Endothelial cell of umbilical vein (primary cell): ENCODE measurements at regions not wholly inside any gene's neighbourhood (a gene's known extent, or its start where the extent isn't known, plus 50 kb on each side); places are given as distances from the start of the nearest gene placed in this dataset.

ENCODE experiments used
- BruUV-seq: library from RNA; stranded (reverse); fragments of 400-500 nt; replicated peaks from 2 replicates; lab custom pipeline; 2021; lab: Mats Ljungman, UMichigan
- CTCF ChIA-PET: fragments of 300-600, 350-600 bp; sonication (Branson Sonifier 250); formaldehyde crosslinking; loops from one replicate; lab custom pipeline; 2021; ENCODE audit warnings: antibody characterized with exemption, inconsistent platforms; lab: Charles Lee
- POLR2A ChIA-PET: fragments of 300-600, 350-600 bp; sonication (Branson Sonifier 250); formaldehyde crosslinking; loops from one replicate; lab custom pipeline; 2021; ENCODE audit warnings: antibody characterized with exemption, inconsistent platforms; lab: Charles Lee
- DNase-seq: peaks from one replicate; pipeline ENCODE4 v3.0.0-alpha.2; 2011; ENCODE audit warnings: low read depth, low spot score
- FAIRE-seq: peaks from 2 replicates; lab custom pipeline; 2011; peaks lifted over from hg19 to GRCh38; lab: Jason Lieb, UNC
- H2AFZ ChIP-seq: 2 replicates; pipeline ENCODE4 v1.6.0; 2012; ENCODE audit warnings: low read depth, low read length, control low read depth, inconsistent platforms
- H3K27ac ChIP-seq: 2 replicates; pipeline ENCODE4 v1.5.1; 2011; ENCODE audit warnings: low read depth, mild to moderate bottlenecking, control low read depth, low read length, moderate library complexity; ENCODE audit not compliant: insufficient read depth
- H3K27me3 ChIP-seq, 2 experiments: 2 replicates each; pipeline versions ENCODE4 v1.6.0 to v1.6.1; 2011; ENCODE audit warnings: low read length in 2 of 2, mixed read lengths in 1 of 2; ENCODE audit not compliant: control insufficient read depth in 2 of 2, insufficient read depth in 2 of 2
- H3K36me3 ChIP-seq, 2 experiments: 2 replicates in 1 of 2; 3 replicates in 1 of 2; pipeline ENCODE4 v1.5.1; 2011; ENCODE audit warnings: low read length in 2 of 2, mild to moderate bottlenecking in 1 of 2, moderate library complexity in 1 of 2; ENCODE audit not compliant: control insufficient read depth in 2 of 2, insufficient read depth in 2 of 2; ENCODE audit errors: extremely low read depth in 1 of 2
- H3K4me1 ChIP-seq: 3 replicates; pipeline ENCODE4 v1.5.1; 2011; ENCODE audit warnings: mild to moderate bottlenecking, low read length; ENCODE audit not compliant: control insufficient read depth, insufficient read depth; ENCODE audit errors: extremely low read depth
- H3K4me2 ChIP-seq: 2 replicates; pipeline ENCODE4 v1.6.1; 2011; ENCODE audit warnings: low read length, control low read depth, mixed read lengths; ENCODE audit not compliant: insufficient read depth
- H3K4me3 ChIP-seq, 3 experiments: fragments of 200-600 bp in 1 of 3; sonication (generic), shearing (Covaris generic) in 1 of 3; replicated peaks in 1 of 3; 2 replicates each; pipeline ENCODE4 v1.5.1; 2011 to 2016; ENCODE audit warnings: control low read depth in 3 of 3, low read length in 3 of 3, mild to moderate bottlenecking in 2 of 3, inconsistent platforms in 1 of 3, low read depth in 1 of 3, moderate library complexity in 1 of 3; ENCODE audit not compliant: insufficient read depth in 1 of 3
- H3K79me2 ChIP-seq: 2 replicates; pipeline ENCODE4 v1.6.0; 2012; ENCODE audit warnings: low read length, inconsistent platforms; ENCODE audit not compliant: control insufficient read depth, insufficient read depth
- H3K9ac ChIP-seq: replicated peaks from 2 replicates; pipeline ENCODE3; 2011; ENCODE audit warnings: low read length, control low read depth; ENCODE audit not compliant: insufficient read depth; ENCODE audit errors: extremely low read depth
- H3K9me1 ChIP-seq: replicated peaks from 3 replicates; pipeline ENCODE4 v1.6.0; 2011; ENCODE audit warnings: mild to moderate bottlenecking, low read length; ENCODE audit not compliant: control insufficient read depth, insufficient read depth; ENCODE audit errors: extremely low read depth
- H3K9me3 ChIP-seq: replicated peaks from 2 replicates; pipeline ENCODE4 v1.5.1; 2012; ENCODE audit warnings: low read length, inconsistent platforms; ENCODE audit not compliant: control insufficient read depth, insufficient read depth
- H4K20me1 ChIP-seq: replicated peaks from 2 replicates; pipeline ENCODE3; 2011; ENCODE audit warnings: mild to moderate bottlenecking, low read length; ENCODE audit not compliant: control insufficient read depth, insufficient read depth; ENCODE audit errors: extremely low read depth
- FOS ChIP-seq: IDR thresholded peaks from 2 replicates; pipeline ENCODE4 v1.6.1; 2011; ENCODE audit warnings: mild to moderate bottlenecking, low read length, moderate library complexity, borderline replicate concordance; ENCODE audit not compliant: insufficient read depth
- JUN ChIP-seq: IDR thresholded peaks from 2 replicates; pipeline ENCODE4 v1.6.1; 2011; ENCODE audit warnings: borderline replicate concordance, low read depth; ENCODE audit not compliant: insufficient read length, insufficient read depth
- POLR2AphosphoS5 ChIP-seq: IDR thresholded peaks from 2 replicates; pipeline ENCODE4 v1.6.1; 2012; ENCODE audit warnings: low read depth, mild to moderate bottlenecking, control low read depth, low read length, moderate library complexity; ENCODE audit not compliant: insufficient read depth
- dilution Hi-C: fragments of 300-500 bp; cut with MboI; formaldehyde crosslinking; loops from one replicate; pipeline ENCODE4 v1.15.0; 2019; ENCODE audit warnings: low sequenced_read_pairs; ENCODE audit not compliant: extremely low pct_ligation_motif_present
- intact Hi-C: fragments of 100-400 bp; cut with micrococcal nuclease; formaldehyde crosslinking; loops from one replicate; pipeline ENCODE4 v1.10.0; 2022

- no TSS peak for BruUV-seq
- no peak for TF ChIP-seq POLR2AphosphoS5
- no peak for TF ChIP-seq JUN
These were observed 597.1 kb downstream of the CCSER2 start for GRCh38 chr10:84925495-84925894.

GRCh38 chr10:84933402-84933801, 605.0 kb downstream of the CCSER2 start:
- no peaks in the 10 kb centered on the region for H3K4me1 ChIP-seq
- H3K27me3 ChIP-seq = no peaks in the 10 kb centered on the region
- H4K20me1 ChIP-seq = no peaks in the 10 kb centered on the region
- H3K9me3 ChIP-seq = no peaks in the 10 kb centered on the region
- CTCF ChIA-PET = no interaction called here
- BruUV-seq = no TSS peak
- no peaks in the 10 kb centered on the region for H3K36me3 ChIP-seq
- no peak overlapping the region for H3K4me2 ChIP-seq
- POLR2A ChIA-PET = no interaction called here
- dilution Hi-C loops = no loop called here
- H3K9ac ChIP-seq = no peak overlapping the region
- no peak for DNase-seq
- H3K9me1 ChIP-seq = no peaks in the 10 kb centered on the region
- TF ChIP-seq FOS = no peak
- intact Hi-C loops = no loop called here
- no peak for FAIRE-seq
- H3K79me2 ChIP-seq = no peaks in the 10 kb centered on the region
- H3K4me3 ChIP-seq = no peak overlapping the region
- H3K27ac ChIP-seq = no peak overlapping the region
- H2AFZ ChIP-seq = no peak overlapping the region

More at GRCh38 chr10:84925495-84925894, 597.1 kb downstream of the CCSER2 start:
- no peaks in the 10 kb centered on the region for H3K9me1 ChIP-seq
- CTCF ChIA-PET = no interaction called here
- no peak overlapping the region for H2AFZ ChIP-seq
- no peaks in the 10 kb centered on the region for H3K36me3 ChIP-seq
- no peaks in the 10 kb centered on the region for H3K9me3 ChIP-seq
- FAIRE-seq (no peak), DNase-seq (no peak)
- dilution Hi-C loops (no loop called here), intact Hi-C loops (no loop called here)
- H4K20me1 ChIP-seq = no peaks in the 10 kb centered on the region
- H3K4me1 ChIP-seq = no peaks in the 10 kb centered on the region
- no peak overlapping the region for H3K9ac ChIP-seq
- POLR2A ChIA-PET = no interaction called here
- no peaks in the 10 kb centered on the region for H3K79me2 ChIP-seq
- no peak overlapping the region for H3K27ac ChIP-seq
- no peak overlapping the region for H3K4me2 ChIP-seq
- no peaks in the 10 kb centered on the region for H3K27me3 ChIP-seq
- H3K4me3 ChIP-seq = no peak overlapping the region
